GM18517 (cell line): ENCODE measurements at regions not wholly inside any gene's neighbourhood (a gene's known extent, or its start where the extent isn't known, plus 50 kb on each side); places are given as distances from the start of the nearest gene placed in this dataset.
"Not testable (repeated sequence)": the region's sequence is repeated elsewhere in the genome, so short reads cannot be mapped to it uniquely, and the experiment has no call there.

Source experiments
- ATAC-seq: cut with Tn5 transposase; IDR thresholded peaks from one replicate; pipeline ENCODE4 v1.9.1; 2021; ENCODE audit warnings: mild to moderate bottlenecking, moderate library complexity; ENCODE audit not compliant: unreplicated experiment

DNA sequence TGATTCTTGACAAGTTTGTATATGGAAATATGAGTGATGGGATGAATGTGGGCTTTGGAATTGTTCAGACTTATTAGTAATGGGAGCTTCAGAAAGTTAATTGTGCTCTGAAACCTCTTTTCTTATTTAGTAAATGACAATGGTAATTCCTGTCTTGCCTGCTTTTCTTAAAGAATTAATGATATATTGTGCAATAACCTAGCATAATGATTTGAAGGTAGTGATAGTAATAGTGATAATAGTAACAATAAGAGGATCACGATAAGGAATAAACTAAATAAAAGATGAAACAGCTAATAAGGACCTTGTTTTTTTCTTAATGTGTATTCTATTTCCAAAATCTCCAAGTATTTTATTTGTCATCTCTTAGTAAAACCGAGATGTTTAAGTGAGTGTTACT, 245.0 kb upstream of the CPHXL start:
- no peak for ATAC-seq

DNA sequence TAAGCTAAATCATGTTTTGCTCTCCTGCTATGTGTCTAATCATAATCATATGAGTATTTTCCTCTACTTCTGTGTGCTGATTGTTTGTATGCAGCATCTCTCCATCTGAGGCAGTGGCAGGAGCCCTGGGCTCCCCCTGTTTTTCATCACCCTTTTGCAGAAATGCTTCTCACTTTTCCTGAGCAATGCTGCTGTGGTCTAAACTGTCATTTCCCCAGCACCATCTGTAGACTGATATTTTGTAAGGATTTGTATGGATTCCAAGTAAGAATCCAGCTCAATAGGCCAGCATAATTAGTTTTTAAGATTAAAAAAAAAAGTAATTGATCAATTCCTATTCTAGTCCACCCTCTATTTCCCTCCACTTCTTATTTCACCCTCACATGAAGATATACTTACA, 257.0 kb upstream of the CPHXL start:
- no peak for ATAC-seq

DNA sequence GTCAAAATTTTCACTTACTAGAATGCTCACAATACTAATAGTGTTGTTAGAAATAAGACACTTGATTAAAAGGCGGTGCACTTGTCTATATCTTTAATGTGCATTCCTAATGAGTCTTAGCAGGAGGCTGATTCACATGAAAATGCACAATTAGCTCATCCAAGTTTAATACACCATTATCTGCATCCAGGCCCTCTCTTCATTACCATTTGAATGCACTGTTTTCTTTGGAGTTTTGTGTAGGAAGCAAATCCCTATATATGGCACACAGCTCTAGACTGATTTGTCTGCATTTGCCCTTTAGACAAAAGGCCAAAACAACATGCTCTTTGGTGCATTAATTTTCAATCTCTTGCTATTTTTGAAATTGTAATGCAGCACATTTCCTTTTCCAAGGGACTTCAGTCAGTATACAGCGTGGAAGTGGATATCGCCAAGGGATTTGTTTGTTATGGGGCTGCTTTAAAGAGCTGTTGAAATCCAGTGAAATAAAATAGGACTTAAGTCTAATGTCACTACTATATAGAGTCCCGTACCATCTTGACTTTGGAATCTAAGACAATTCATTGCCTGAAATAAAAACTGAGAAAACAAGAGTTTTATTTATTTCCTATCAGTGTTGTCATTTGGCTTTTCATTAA, 257.6 kb upstream of the CPHXL start:
- no peak for ATAC-seq

DNA sequence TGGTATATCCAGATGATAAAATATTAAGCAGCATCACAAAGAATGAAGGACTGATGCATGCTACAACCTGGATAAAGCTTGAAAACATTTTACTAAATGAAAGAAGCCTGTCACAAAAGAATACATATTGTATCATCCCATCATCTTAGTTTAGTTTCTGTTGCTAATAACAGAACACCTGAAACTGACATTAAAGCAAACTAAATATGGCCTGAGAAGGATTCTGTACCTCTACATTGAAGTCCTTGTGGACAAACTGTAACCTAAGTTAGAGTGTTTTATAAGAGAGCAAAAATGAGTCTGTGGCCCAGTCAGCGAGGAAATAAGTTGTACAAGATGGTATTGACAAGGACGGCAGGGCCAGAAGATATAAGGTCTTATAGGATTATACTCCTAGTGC, 261.0 kb upstream of the CPHXL start:
- no peak for ATAC-seq

DNA sequence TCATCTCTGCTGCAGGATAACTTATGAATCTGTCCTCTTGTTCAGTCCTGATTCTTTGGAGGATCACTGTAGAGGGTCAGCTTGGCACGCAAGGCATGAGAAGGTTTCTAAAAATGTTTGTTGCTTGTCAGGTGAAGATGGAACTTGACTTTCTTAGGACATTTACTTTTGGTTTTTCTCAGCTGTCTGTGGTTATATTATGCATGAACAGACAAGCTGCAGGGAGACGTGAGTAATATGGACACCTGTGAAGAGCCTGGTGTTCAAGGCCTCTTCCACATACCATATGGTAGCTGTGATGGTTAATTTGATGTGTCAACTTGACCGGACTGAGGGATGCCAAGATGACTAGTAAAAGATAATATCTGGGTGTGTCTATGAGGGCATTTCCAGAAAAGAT, 270.2 kb upstream of the CPHXL start:
- ATAC-seq, result no peak

DNA sequence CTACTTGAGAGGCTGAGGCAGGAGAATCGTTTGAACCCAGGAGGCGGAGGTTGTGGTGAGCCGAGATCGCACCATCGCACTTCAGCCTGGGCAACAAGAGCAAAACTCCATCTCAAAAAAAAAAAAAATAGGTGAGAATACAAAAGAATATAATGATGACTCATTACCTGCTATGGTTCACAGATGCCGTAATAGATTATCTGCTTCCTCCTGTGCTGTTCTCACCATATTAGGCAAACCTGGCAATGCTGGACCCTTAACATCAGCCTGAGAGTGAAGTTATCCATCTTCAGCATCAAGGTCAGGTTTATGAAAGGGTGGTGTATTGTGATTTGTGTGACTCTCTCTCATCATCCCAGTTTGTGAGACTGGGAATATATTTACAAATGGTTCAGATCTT, 271.3 kb upstream of the CPHXL start:
- ATAC-seq, result no peak

DNA sequence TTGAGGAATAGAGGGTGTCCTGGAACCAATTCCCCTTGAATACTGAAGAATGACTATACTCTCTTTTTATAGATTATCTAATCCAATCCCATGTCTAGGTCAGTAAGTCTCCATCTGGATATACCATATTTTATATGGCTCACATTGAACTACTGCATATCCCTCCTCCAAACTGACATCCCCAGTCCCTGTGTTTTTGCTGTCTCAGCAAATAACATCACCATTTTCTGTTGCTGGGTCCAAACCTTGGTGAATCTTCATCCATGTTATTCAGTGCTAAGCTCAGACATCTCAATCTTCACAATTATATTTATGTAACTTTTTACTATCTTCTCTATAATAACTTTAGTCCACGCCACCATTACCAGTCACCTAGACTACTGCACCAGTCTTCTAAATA, 269.6 kb upstream of the CNTNAP4 start:
- ATAC-seq, result no peak

DNA sequence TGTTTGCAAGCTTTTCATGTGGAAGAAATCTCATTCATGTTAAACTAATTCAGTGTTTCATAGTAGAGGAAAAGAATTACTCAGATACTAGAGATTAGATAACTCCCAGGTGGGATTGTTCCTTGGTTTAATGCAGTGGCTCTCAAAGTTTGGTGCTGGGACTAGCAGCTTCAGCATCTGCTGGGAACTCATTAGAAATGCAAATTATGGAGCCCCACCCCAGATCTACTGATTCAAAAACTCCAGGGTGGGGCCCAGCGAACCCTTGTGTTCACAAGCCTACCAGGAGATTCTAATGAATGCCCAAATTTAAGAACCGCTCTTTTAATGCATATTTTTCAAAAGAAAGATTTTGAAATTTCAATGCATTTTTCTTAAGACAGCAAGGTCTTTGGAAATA, 253.4 kb upstream of the CNTNAP4 start:
- no peak for ATAC-seq

DNA sequence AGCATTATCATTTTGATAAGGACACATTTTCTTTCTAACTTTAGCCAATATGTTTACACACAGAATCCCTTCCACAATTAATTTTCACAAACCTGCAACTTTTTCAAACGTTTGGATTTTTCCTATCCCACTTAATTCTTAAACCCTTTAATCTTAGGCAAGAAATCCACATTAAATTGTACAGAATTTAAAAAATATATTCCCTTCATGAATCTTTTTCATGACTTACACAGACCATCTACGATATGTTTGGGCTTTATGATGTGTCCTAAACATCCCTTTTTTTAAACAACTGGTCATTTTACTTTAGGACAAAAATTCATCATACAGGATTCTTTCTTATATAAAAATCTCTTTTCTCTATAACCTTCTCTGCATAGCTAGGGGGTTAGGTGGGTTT, 241.5 kb upstream of the CNTNAP4 start:
- ATAC-seq, result no peak

DNA sequence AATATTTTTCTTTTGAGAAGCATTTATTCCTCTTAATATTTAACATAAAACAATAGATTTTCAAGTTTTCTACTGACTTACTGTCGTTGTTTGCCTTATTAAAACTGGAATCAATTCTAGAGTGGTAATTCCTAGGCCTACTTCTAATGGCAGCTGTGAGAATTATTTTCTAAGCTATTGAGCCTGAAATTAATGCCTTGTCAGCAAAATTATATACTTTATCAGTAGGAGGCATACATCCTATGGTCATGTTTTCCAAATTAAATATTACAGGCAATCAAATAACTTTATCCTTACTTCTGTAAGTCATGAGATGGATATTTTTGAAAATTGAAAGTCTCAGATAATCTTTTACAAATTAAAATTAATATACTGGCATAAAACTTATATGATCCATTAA, 239.1 kb upstream of the CNTNAP4 start:
- ATAC-seq, result no peak

DNA sequence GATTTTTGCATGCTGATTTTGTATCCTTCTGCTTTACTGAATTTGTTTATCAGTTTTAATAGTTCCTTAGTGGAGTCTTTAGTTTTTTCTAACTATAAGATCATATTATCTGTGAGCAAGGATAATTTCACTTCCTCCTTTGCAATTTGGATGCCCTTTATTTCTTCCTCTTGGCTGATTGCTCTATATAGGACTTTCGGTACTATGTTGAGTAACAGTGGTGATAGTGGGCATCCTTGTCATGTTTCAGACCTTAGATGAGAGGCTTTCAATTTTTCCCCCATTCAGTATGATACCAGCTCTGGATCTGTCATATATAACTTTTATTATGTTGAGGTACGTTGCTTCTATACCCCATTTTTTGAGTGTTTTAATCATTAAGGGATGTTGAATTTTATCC, 224.5 kb upstream of the CNTNAP4 start:
- ATAC-seq, result no peak

DNA sequence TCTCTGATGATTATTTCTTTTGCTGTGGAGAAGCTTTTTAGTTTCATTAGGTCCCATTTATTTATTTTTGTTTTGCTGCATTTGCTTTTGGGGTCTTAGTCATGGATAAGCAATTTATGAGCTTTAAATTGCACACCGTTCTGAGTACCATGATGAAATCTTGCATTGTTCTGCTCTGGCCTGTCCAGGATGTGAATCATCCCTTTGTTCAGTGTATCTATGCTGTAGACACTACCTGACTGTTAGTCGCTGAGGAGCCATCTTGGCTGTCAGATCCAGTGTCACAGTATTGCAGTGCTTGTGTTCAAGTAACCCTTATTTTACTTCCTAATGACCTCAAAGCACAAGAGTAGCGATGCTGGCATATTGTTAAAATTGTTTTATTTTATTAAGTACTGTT, 218.0 kb upstream of the CNTNAP4 start:
- ATAC-seq, result no peak

DNA sequence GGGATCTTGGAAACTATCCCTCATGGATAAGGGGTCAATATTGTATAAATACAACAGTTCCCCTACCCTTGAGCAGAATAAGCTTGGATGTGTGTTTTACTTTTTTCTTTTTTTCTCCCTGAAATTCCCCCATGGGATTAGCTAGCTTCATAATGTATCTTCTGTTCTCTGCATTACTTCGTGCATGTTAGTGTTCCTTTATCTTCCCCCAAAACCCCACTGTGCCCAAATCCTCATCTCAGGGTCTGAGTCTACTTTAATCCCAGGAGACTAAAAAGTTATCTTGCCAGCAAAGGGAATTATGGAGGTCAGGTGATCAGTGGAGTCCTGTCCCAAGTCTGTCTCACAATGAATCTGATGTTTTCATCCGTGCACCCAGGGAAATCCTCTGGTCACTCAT, 217.5 kb upstream of the CNTNAP4 start:
- ATAC-seq, result no peak

DNA sequence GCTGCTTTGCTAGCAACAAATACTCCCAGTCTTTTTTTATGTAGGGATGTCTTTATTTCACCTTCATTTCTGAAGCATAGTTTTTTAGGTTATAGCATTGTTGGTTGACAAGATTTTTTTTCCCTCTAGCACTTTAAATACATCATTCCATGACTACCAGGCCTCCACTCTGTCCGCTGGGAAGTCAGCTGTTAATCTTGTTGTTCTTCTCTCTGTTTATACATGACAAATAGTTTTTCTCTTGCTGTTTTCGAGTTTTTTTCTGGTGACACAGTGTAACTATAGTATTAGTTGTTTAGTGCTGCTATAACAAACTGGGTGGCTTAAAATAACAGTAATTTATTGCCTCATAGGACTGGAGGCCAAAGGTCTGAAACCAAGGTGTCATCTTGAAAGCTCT, 205.5 kb upstream of the CNTNAP4 start:
- no peak for ATAC-seq

DNA sequence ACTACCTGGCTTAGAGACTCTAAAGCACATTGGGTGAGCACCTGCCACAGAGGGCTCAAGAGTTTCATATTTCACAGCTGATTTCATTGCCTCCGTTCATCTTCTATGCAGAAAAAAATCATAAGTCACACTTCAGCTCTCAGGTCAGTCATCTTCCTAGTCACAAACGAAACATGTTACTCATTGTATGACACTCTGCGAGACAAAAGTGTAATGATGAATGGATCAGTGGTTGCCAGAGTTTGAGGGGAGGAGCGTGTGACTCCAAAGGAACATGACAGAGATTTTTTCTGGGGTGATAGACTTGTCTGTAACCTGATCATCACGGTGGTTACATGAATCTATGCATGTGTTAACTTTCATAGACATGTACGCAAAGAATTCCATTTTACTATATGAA, 195.2 kb upstream of the CNTNAP4 start:
- ATAC-seq, result no peak

DNA sequence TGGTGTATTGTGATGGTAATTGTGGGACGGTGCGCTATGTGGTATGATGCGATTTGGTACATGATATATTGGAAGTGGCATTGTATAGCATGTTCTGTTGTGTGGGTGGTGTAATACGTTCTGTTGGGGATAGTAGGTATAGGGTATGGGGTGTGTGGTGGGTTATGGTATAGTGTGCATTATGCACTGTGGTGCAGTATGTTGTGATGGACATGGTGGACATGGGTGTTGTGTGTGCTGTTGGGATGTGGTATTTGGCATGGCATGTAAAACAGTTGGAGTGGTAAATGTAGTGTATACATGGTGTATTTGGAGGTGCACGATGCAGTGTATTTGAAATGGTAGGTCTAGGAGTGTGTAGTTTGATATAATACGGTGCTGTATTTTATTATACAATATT, 170.6 kb upstream of the CNTNAP4 start:
- no peak for ATAC-seq

DNA sequence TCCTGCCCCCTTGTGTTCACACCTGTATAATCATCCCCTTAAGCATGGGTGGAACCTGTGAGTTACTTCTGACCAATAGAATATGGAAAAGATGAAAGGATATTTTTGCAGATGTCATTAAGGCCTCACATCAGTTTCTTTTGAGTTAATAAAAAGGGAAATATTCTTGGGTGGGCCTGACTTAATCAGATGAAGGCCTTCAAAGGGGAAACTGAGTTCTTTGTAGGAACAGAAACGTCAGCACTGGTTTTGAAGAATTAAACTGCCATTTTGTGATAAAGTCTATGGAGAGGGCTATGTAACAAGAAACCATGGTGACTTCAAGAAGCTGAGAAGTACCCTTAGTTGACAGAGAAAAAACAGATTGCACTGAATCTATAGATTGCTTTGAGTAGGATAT, 168.7 kb upstream of the CNTNAP4 start:
- ATAC-seq, result no peak

DNA sequence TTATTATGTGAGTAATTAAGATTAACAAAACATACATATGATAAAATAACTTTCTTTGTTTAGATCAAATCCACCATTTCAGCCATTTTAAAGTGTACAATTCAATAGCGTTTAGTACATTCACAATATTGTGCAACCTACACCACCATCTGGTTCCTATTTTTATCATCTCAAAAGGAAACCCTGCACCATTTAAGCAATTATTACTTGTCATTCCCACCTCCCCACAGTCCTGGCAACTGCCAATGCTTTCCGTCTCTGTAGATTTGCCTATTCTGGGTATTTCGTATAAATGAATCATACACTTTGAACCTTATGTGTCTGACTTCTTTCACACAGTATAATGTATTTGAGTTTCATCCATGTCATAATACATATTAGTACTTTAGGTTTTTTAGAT, 162.5 kb upstream of the CNTNAP4 start:
- ATAC-seq, result no peak

DNA sequence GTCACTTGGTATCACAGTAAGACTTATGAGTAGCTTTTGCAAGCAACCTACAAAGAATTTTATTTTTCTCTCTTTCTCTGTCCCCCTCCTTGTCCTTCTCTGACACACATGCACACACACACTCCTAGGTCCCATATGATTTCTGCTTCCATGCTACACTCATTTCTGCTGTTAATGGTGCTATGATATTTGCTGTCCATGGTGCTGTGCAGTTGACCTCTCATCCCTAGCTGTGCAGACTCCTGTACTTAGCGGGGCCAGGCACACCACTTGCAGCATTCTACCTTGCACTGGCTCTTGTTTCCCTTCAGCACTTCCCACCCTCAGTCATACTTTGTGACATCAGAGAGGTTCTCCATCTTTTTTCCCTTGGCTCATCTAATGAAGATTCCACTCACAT, 158.9 kb upstream of the CNTNAP4 start:
- no peak for ATAC-seq

DNA sequence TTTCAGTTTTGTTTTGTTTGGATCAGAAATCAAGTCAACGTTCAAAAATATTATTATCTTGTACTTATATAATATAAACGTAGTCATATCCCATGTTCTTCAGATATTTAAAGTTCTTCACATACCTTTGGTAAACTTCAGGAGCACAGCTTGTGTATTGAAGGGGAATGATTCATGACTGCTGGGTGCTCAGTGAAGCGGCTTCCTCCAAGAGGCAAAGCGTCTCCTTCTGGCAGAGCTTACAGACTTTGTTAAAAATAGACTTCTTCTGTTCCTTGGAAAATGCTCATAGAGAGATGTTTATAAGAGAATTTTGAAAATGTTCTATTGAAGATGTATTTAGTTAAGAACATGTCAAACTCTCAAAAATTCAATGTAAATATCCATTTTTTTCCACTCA, 155.6 kb upstream of the CNTNAP4 start:
- ATAC-seq, result no peak

DNA sequence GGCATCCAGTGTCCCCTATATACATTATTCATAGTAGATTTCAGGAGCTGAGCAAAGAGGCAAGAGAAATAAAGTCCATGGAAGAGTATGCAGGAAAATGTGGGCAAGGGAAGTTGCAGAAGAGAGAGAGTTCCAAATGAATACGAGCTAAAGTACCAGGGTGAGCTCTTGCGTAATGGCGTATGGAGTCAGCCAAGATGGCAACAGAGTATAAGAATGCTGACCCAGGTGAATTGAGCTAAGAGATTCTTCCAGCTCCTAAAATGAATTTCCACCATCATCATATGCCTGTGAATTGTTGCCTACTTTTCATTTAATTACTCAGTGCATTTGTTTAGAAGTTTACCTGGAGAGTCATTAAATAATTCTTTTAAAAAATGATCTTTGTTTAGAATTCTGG, 153.2 kb upstream of the CNTNAP4 start:
- ATAC-seq, result no peak

DNA sequence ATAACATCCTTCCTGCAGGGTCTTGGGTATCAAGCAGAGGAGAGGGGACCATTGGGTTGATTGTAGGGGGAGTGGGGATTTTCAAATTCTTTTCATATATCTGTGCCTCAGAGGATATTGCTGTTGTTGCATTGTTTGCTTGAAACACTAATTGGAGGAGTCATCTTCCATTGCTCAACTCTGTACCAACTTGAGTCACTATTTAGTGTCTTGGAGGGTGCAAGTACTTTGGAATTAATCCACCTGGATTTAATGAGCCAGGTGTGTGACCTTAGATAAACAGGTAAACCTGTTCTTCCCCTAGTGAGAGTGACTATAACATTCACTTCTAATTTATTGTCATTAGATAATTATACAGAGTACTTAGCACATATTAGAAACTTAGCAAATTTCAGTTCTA, 151.3 kb upstream of the CNTNAP4 start:
- ATAC-seq, result no peak

DNA sequence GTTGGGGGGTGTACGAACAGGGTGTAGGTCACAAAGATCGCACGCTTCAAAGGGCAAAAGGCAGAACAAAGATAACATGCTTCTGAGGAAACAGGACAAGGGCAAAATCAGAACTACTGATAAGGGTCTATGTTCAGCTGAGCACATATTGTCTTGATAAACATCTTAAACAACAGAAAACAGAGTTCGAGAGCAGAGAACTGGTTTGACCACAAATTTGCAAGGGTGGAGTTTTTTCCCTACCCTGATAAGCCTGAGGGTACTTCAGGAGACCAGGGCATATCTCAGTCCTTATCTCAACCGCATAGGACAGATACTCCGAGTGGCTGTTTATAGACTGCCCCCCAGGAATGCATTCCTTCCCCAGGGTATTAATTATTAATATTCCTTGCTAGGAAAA, 139.1 kb upstream of the CNTNAP4 start:
- ATAC-seq, result not testable (repeated sequence)

DNA sequence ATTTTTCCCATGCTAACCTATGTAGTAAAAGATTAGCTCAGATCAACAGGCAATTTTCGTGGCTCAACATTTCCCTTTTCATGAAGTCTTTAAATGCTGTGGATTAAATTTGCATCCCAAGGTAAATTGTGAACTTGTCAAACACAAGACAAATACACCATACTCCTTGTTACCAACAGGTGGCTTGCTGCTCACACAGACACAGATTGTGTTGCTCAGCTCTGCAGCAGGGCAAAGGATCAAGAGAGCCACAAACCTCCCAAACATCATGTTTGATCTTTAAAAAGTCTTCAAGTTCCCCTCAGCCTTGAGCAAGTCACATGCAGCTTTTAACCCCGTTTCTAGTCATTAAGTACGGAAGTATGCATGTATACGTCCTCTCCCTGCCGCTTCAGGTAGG, 119.6 kb upstream of the CNTNAP4 start:
- no peak for ATAC-seq
